HCT116 (cell line): ENCODE measurements at regions not wholly inside any gene's neighbourhood (a gene's known extent, or its start where the extent isn't known, plus 50 kb on each side); places are given as distances from the start of the nearest gene placed in this dataset.
A peak's percentile ranks its signal among the peaks of the same experiment; 100 is the strongest.

Experiments
- ATAC-seq: fragments of 200-7000 bp; cut with Tn5 transposase; 2 replicates; pipeline ENCODE4 v1.9.1; 2020; ENCODE audit warnings: mild to moderate bottlenecking, moderate library complexity
- BruUV-seq: library from RNA; stranded (reverse); fragments of 400-500 nt; replicated peaks from 2 replicates; lab custom pipeline; 2021; lab: Mats Ljungman, UMichigan
- CTCF ChIA-PET: fragments of 300-600 bp; sonication (Branson Sonifier 250); formaldehyde crosslinking; loops from one replicate; lab custom pipeline; 2021; ENCODE audit warnings: antibody characterized with exemption; lab: Charles Lee
- POLR2A ChIA-PET: fragments of 300-600, 350-600 bp; sonication (Branson Sonifier 250); formaldehyde crosslinking; loops from one replicate; lab custom pipeline; 2021; ENCODE audit warnings: antibody characterized with exemption; lab: Charles Lee
- RAD21 ChIA-PET, 2 experiments: fragments of 300-600 bp; sonication (Branson Sonifier 250); formaldehyde crosslinking; loops; one replicate each; lab custom pipeline; 2023; ENCODE audit warnings: low total read pairs in 2 of 2; ENCODE audit not compliant: uncharacterized antibody in 2 of 2, unreplicated experiment in 2 of 2, low non-redundant PET in 1 of 2; lab: Charles Lee
- DNase-seq: peaks from one replicate; pipeline ENCODE4 v3.0.0-alpha.2; 2010; ENCODE audit warnings: low read depth, low spot score
- H2AFZ ChIP-seq: fragments of 200-600 bp; shearing (Covaris generic), sonication (generic); 2 replicates; pipeline ENCODE4 v1.6.1; 2017; ENCODE audit warnings: low read depth, mixed run types, mixed read lengths, antibody characterized with exemption, low read length; ENCODE audit not compliant: poor library complexity, severe bottlenecking
- H3K27ac ChIP-seq: 2 replicates; pipeline ENCODE4 v1.5.1; 2012; ENCODE audit warnings: low read depth, low read length
- H3K27me3 ChIP-seq: fragments of 200-600 bp; sonication (generic); 2 replicates; pipeline ENCODE4 v1.6.1; 2016; ENCODE audit warnings: mixed run types, low read length, mixed read lengths; ENCODE audit not compliant: insufficient read depth
- H3K36me3 ChIP-seq, 2 experiments: fragments of 200-500 bp in 1 of 2; fragments of 200-600 bp in 1 of 2; sonication (Bioruptor generic) in 1 of 2; sonication (generic) in 1 of 2; 2 replicates each; pipeline versions ENCODE4 v1.5.1 to v1.6.1; 2014 to 2016; ENCODE audit warnings: low read length in 2 of 2, inconsistent platforms in 1 of 2, mixed read lengths in 1 of 2, mixed run types in 1 of 2; ENCODE audit not compliant: insufficient read depth in 2 of 2, control insufficient read depth in 1 of 2
- H3K4me1 ChIP-seq, 2 experiments: fragments of 200-600 bp in 1 of 2; sonication (generic) in 1 of 2; 2 replicates each; pipeline versions ENCODE4 v1.5.1 to v1.6.1; 2012 to 2017; ENCODE audit warnings: low read length in 2 of 2, inconsistent platforms in 1 of 2, mild to moderate bottlenecking in 1 of 2, mixed read lengths in 1 of 2, mixed run types in 1 of 2, moderate library complexity in 1 of 2; ENCODE audit not compliant: insufficient read depth in 2 of 2, control insufficient read depth in 1 of 2
- H3K4me2 ChIP-seq: fragments of 200-600 bp; sonication (generic); 2 replicates; pipeline ENCODE4 v1.6.1; 2017; ENCODE audit warnings: mixed run types, low read length, mixed read lengths
- H3K4me3 ChIP-seq, 2 experiments: fragments of 200-600 bp in 1 of 2; sonication (generic) in 1 of 2; replicated peaks in 1 of 2; 2 replicates each; pipeline ENCODE4 v1.5.1; 2011 to 2016; ENCODE audit warnings: low read length in 2 of 2, control low read depth in 1 of 2, low read depth in 1 of 2, mild to moderate bottlenecking in 1 of 2, mixed read lengths in 1 of 2, mixed run types in 1 of 2
- H3K79me2 ChIP-seq: fragments of 200-600 bp; sonication (generic); 2 replicates; pipeline ENCODE4 v1.6.1; 2017; ENCODE audit warnings: mild to moderate bottlenecking, mixed run types, low read length, moderate library complexity, mixed read lengths; ENCODE audit not compliant: insufficient read depth
- H3K9ac ChIP-seq: fragments of 200-600 bp; sonication (generic); 2 replicates; pipeline ENCODE4 v1.6.1; 2016; ENCODE audit warnings: low read length, mixed read lengths
- H3K9me2 ChIP-seq: fragments of 200-600 bp; sonication (generic), shearing (Covaris generic); 2 replicates; pipeline ENCODE4 v1.6.1; 2017; ENCODE audit warnings: mixed run types, mild to moderate bottlenecking, moderate library complexity; ENCODE audit not compliant: insufficient read depth
- H3K9me3 ChIP-seq, 2 experiments: fragments of 200-500 bp in 1 of 2; fragments of 200-600 bp in 1 of 2; sonication (Bioruptor generic) in 1 of 2; sonication (generic) in 1 of 2; 2 replicates each; pipeline ENCODE4 v1.6.1; 2014 to 2017; ENCODE audit warnings: low read length in 2 of 2, mixed read lengths in 2 of 2, inconsistent platforms in 1 of 2, low read depth in 1 of 2, mild to moderate bottlenecking in 1 of 2, mixed run types in 1 of 2, moderate library complexity in 1 of 2; ENCODE audit not compliant: control insufficient read depth in 1 of 2, insufficient read depth in 1 of 2
- H4K20me1 ChIP-seq: fragments of 200-600 bp; sonication (generic), shearing (Covaris generic); 2 replicates; pipeline ENCODE4 v1.6.1; 2017; ENCODE audit warnings: mixed run types, mild to moderate bottlenecking, moderate library complexity; ENCODE audit not compliant: insufficient read depth
- CEBPB ChIP-seq: IDR thresholded peaks from 2 replicates; pipeline ENCODE4 v1.6.1; 2012; ENCODE audit warnings: low read depth
- EZH2phosphoT487 ChIP-seq: fragments of 200-600 bp; IDR thresholded peaks from 2 replicates; pipeline ENCODE4 v1.6.1; 2018; ENCODE audit warnings: antibody characterized with exemption, borderline replicate concordance
- FOSL1 ChIP-seq: IDR thresholded peaks from 2 replicates; pipeline ENCODE4 v1.6.1; 2012; ENCODE audit warnings: low read depth
- JUND ChIP-seq: IDR thresholded peaks from 2 replicates; pipeline ENCODE4 v1.6.1; 2012
- POLR2AphosphoS5 ChIP-seq: IDR thresholded peaks from 2 replicates; pipeline ENCODE4 v1.6.1; 2011; ENCODE audit warnings: mild to moderate bottlenecking, low read depth, low read length, moderate library complexity
- YY1 ChIP-seq: IDR thresholded peaks from 2 replicates; pipeline ENCODE4 v1.6.1; 2011; ENCODE audit warnings: low read length, low read depth, moderate library complexity, mild to moderate bottlenecking; ENCODE audit not compliant: insufficient replicate concordance; ENCODE audit errors: extremely low read depth
- ZBTB33 ChIP-seq: IDR thresholded peaks from 2 replicates; pipeline ENCODE4 v1.6.1; 2011; ENCODE audit warnings: mild to moderate bottlenecking, low read length, moderate library complexity; ENCODE audit not compliant: insufficient replicate concordance; ENCODE audit errors: extremely low read depth
- intact Hi-C: fragments of 100-400 bp; cut with micrococcal nuclease; formaldehyde crosslinking; loops from 2 replicates; pipeline ENCODE4 v1.10.0; 2022

- peaks cover 12 to 26% of the 10 kb centered on the region in 2 experiments for H3K4me1 ChIP-seq
- H3K36me3 ChIP-seq = no peaks in the 10 kb centered on the region
- no peak for DNase-seq
- no peaks in the 10 kb centered on the region for H3K9me3 ChIP-seq
- H3K4me2 ChIP-seq = peak overlapping the region; percentile 34
- no peak overlapping the region for H3K27ac ChIP-seq
- TF ChIP-seq CEBPB (peak; percentile 25; the same call in 1 of the 2 replicates), EZH2phosphoT487 (no peak)
- H3K4me3 ChIP-seq = no peak overlapping the region
- no peaks in the 10 kb centered on the region for H3K27me3 ChIP-seq
- ChIA-PET POLR2A (interaction anchor here (1.0 kb wide), 1 partner anchor 11 kb away, joined by 5 read pairs; no protein-coding TSS in a partner anchor), CTCF (interaction anchor here (1.2 kb wide), 1 partner anchor 7 kb away, joined by 3 read pairs; no protein-coding TSS in a partner anchor), RAD21 (no interaction called here)
- intact Hi-C loops = no loop called here
- no peak overlapping the region for H2AFZ ChIP-seq
- no peak overlapping the region for H3K9ac ChIP-seq
- BruUV-seq = no TSS peak
- H4K20me1 ChIP-seq = no peaks in the 10 kb centered on the region
- H3K79me2 ChIP-seq = no peaks in the 10 kb centered on the region
- H3K9me2 ChIP-seq = no peaks in the 10 kb centered on the region
- no peak for ATAC-seq
Observed at GRCh38 chr5:145495196-145495595, 339.9 kb downstream of the PRELID2 start.

DNA sequence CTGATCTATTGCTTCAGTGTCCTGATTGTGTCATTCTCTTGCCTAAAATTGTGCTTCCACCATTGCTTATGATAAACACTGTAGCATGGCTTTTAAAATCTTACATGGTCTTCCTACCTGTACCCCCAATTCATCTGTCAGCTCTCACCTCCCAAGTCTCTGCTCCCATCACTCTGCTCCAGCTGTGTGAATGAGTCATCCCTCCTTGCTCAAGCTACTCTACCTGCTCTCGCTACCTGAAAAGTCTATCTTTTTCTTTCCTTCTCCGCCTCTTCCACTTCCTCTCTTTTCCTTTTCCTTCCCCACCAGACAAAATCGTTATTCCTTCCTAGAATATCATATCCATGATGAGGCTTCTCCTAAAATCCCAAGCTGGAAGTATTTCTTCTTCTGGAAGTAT lies 341.7 kb downstream of the PRELID2 start:
- Histone ChIP-seq H3K4me3 (no peak overlapping the region), H3K9ac (no peak overlapping the region), H3K27ac (no peak overlapping the region), H3K4me2 (no peak overlapping the region), H3K27me3 (no peaks in the 10 kb centered on the region), H3K4me1 (peaks cover 12 to 26% of the 10 kb centered on the region in 2 experiments), H3K79me2 (no peaks in the 10 kb centered on the region), H3K36me3 (no peaks in the 10 kb centered on the region), H4K20me1 (no peaks in the 10 kb centered on the region), H2AFZ (no peak overlapping the region), H3K9me3 (no peaks in the 10 kb centered on the region), H3K9me2 (no peaks in the 10 kb centered on the region)
- RAD21 ChIA-PET = no interaction called here
- intact Hi-C loops = no loop called here
- BruUV-seq = no TSS peak
- ATAC-seq (no peak), DNase-seq (no peak)
- CTCF ChIA-PET = no interaction called here
- TF ChIP-seq FOSL1 (peak; percentile 61), POLR2AphosphoS5 (no peak), ZBTB33 (no peak), YY1 (no peak), JUND (peak; percentile 52; the same call in 1 of the 2 replicates)
- POLR2A ChIA-PET = no interaction called here
